OCI-LY3 (cell line): ENCODE measurements at regions not wholly inside any gene's neighbourhood (a gene's known extent, or its start where the extent isn't known, plus 50 kb on each side); places are given as distances from the start of the nearest gene placed in this dataset.

Source experiments
- H2AFZ ChIP-seq: fragments of 200-600, 300-600 bp; shearing (Covaris generic); 2 replicates; pipeline ENCODE4 v1.6.0; 2014; ENCODE audit warnings: antibody characterized with exemption, low read depth, low read length
- H3K27ac ChIP-seq: fragments of 200-600, 300-600 bp; sonication (generic); 2 replicates; pipeline ENCODE4 v1.5.1; 2014; ENCODE audit warnings: mild to moderate bottlenecking, low read length, moderate library complexity, mixed read lengths
- H3K27me3 ChIP-seq: fragments of 200-600, 300-600 bp; sonication (generic); 2 replicates; pipeline ENCODE4 v1.6.1; 2014; ENCODE audit warnings: low read depth, low read length, mixed read lengths
- H3K36me3 ChIP-seq: fragments of 200-600, 300-600 bp; sonication (generic); replicated peaks from 2 replicates; pipeline ENCODE3; 2014; ENCODE audit warnings: low read depth, low read length, mixed read lengths
- H3K4me1 ChIP-seq: fragments of 300-600, 200-600 bp; sonication (generic); 2 replicates; pipeline ENCODE4 v1.6.1; 2014; ENCODE audit warnings: low read length, mixed read lengths
- H3K4me2 ChIP-seq: fragments of 200-600, 300-600 bp; sonication (generic); 2 replicates; pipeline ENCODE4 v1.6.1; 2014; ENCODE audit warnings: low read length, mixed read lengths
- H3K4me3 ChIP-seq: fragments of 300-600, 200-600 bp; sonication (generic); 2 replicates; pipeline ENCODE4 v1.5.1; 2014; ENCODE audit warnings: antibody characterized with exemption, mild to moderate bottlenecking, low read length, moderate library complexity
- H3K79me2 ChIP-seq: fragments of 300-600, 200-600 bp; shearing (Covaris generic); 2 replicates; pipeline ENCODE4 v1.6.1; 2014; ENCODE audit warnings: mild to moderate bottlenecking, low read length, mixed read lengths
- H3K9ac ChIP-seq: fragments of 300-600, 200-600 bp; shearing (Covaris generic); 2 replicates; pipeline ENCODE4 v1.6.0; 2014; ENCODE audit warnings: mild to moderate bottlenecking, low read length, moderate library complexity
- H3K9me3 ChIP-seq: fragments of 200-600, 300-600 bp; shearing (Covaris generic); 2 replicates; pipeline ENCODE4 v1.6.1; 2014; ENCODE audit warnings: low read length, mixed read lengths; ENCODE audit not compliant: insufficient read depth
- H4K20me1 ChIP-seq: fragments of 200-600, 300-600 bp; sonication (generic); 2 replicates; pipeline ENCODE4 v1.6.1; 2016; ENCODE audit warnings: low read length, mixed read lengths; ENCODE audit not compliant: insufficient read depth
- EZH2phosphoT487 ChIP-seq: fragments of 200-600 bp; shearing (Covaris generic); IDR thresholded peaks from 2 replicates; pipeline ENCODE4 v1.6.1; 2018; ENCODE audit warnings: antibody characterized with exemption, mixed run types, low read depth
- TF ChIP-seq, protein P1 (sequence below): fragments of 200-600, 300-600 bp; sonication (generic); IDR thresholded peaks from 2 replicates; pipeline ENCODE4 v1.5.1; 2014; ENCODE audit warnings: antibody characterized with exemption, low read length, low read depth

DNA sequence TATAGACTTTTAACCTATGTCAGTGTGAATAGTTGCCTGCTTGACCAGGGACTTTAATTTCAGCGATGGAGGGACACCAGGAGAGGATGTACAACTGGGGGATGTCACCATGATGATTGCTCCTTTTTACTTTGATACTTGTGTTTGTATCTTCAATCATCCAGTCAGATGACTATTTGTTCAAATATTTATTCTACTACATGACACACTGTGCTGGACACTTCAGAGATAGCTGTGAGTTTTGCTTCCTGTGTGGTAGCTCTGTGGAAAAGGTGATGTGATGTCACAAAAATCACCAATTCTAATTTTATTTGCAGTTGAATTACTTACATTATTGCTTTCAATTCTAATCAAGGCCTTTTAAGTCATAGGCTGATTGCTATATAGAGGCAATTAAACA lies 62.7 kb upstream of the CREB5 start:
- TF ChIP-seq, protein P1, sequence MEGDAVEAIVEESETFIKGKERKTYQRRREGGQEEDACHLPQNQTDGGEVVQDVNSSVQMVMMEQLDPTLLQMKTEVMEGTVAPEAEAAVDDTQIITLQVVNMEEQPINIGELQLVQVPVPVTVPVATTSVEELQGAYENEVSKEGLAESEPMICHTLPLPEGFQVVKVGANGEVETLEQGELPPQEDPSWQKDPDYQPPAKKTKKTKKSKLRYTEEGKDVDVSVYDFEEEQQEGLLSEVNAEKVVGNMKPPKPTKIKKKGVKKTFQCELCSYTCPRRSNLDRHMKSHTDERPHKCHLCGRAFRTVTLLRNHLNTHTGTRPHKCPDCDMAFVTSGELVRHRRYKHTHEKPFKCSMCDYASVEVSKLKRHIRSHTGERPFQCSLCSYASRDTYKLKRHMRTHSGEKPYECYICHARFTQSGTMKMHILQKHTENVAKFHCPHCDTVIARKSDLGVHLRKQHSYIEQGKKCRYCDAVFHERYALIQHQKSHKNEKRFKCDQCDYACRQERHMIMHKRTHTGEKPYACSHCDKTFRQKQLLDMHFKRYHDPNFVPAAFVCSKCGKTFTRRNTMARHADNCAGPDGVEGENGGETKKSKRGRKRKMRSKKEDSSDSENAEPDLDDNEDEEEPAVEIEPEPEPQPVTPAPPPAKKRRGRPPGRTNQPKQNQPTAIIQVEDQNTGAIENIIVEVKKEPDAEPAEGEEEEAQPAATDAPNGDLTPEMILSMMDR: no peak
- no peak for TF ChIP-seq EZH2phosphoT487
- H3K27ac ChIP-seq: no peak overlapping the region

DNA sequence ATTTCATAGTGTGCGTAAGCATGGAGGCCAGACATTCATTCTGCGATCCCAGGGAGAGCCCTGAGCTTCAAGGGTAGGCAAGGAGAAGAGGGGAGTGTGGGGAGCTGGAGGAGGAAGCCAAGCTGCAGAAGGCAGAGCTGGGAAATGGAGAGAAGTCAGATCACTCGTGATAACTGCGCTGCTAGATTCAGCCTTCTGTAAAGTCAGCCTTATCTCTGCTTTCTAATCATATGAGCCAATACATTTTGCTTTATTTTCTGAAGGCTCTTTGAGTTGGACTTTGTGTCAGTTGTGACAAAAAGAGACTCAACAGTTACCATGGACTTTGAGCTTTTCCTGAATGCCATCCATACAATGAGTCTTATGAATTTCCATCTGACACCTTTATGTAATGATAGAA lies 61.7 kb upstream of the CREB5 start:
- Histone ChIP-seq H3K4me1 (no peaks in the 10 kb centered on the region), H3K4me3 (no peak overlapping the region), H3K4me2 (no peak overlapping the region), H3K9ac (no peak overlapping the region), H3K9me3 (no peaks in the 10 kb centered on the region), H4K20me1 (no peaks in the 10 kb centered on the region), H3K27me3 (0 out of 2 replicates have a peak, but pooled peaks cover 4% of the 10 kb centered on the region), H3K79me2 (no peaks in the 10 kb centered on the region), H3K27ac (no peak overlapping the region), H2AFZ (no peak overlapping the region), H3K36me3 (no peaks in the 10 kb centered on the region)
- TF ChIP-seq EZH2phosphoT487: no peak
- TF ChIP-seq, protein P1: no peak

More for the DNA sequence above, 62.7 kb upstream of the CREB5 start:
- Histone ChIP-seq H3K9me3 (no peaks in the 10 kb centered on the region), H3K4me1 (no peaks in the 10 kb centered on the region), H2AFZ (no peak overlapping the region), H3K4me3 (no peak overlapping the region), H3K4me2 (no peak overlapping the region), H4K20me1 (no peaks in the 10 kb centered on the region), H3K36me3 (no peaks in the 10 kb centered on the region), H3K79me2 (no peaks in the 10 kb centered on the region), H3K27me3 (0 out of 2 replicates have a peak, but pooled peaks cover 4% of the 10 kb centered on the region), H3K9ac (no peak overlapping the region)

DNA sequence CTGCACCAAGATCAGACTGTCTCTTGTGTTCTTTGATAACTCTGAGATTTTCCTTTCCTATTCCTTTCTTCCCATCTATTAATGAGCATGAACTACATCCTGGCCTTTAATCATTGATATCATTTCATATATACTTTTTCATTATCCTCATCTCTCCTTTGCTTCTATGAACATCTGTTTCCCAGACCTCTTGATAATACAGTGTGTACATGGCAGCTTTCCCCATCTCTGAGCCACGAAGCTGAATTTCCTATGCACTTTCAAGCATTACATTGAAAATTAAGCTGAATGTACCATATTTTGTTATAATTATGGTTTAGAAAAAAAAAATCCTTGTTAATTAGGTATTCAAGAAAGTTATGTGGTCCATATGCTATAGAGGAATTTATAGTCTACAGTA lies 60.9 kb upstream of the CREB5 start:
- H3K36me3 ChIP-seq: no peaks in the 10 kb centered on the region
- H3K9me3 ChIP-seq: no peaks in the 10 kb centered on the region
- H3K79me2 ChIP-seq: no peaks in the 10 kb centered on the region
- no peak overlapping the region for H3K9ac ChIP-seq
- no peaks in the 10 kb centered on the region for H3K4me1 ChIP-seq
- no peak overlapping the region for H3K4me2 ChIP-seq
- H3K4me3 ChIP-seq: no peak overlapping the region
- TF ChIP-seq EZH2phosphoT487: no peak
- TF ChIP-seq, protein P1: no peak
- 0 out of 2 replicates have a peak, but pooled peaks cover 4% of the 10 kb centered on the region for H3K27me3 ChIP-seq
- no peaks in the 10 kb centered on the region for H4K20me1 ChIP-seq
- no peak overlapping the region for H2AFZ ChIP-seq
- H3K27ac ChIP-seq: no peak overlapping the region

DNA sequence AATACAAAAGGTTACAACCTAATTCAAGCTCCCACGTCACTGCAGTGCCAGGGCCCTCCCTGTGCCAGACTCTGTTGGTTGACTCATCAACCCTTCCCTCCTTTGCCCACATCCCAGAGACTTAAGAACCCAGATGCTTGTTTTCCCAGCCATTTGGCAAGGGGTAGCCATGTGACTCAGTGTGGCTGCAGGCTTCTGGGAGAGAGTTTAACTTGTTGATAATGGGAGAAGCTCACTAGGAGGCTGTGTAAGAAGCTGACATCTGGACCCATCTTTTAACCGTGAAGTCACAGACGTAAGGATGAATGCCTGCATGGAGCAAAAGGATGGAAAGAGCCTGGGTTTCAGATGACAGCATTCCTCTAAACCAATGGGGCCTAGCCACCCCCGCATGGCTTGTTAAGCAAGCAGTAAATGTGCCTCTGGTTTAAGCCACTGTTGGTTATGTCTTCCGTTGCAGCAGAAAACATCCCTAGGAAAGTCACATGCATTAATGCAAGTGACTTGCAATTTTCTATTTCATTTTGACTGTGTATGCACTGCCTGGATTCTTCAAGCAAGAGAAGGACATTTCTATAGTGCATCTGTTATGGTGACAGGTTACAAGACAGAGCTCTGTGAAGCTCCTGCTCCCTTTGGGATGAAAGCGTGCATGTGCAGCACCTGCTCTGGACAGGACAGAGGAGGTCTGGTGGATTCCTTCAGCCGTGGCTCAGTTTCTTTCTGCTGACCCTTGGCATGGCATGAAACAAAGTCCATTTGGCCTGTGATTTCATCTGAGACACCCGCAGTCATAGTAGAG lies 57.5 kb upstream of the CREB5 start:
- TF ChIP-seq, protein P1: no peak
- TF ChIP-seq EZH2phosphoT487: no peak
- Histone ChIP-seq H2AFZ (no peak overlapping the region), H4K20me1 (no peaks in the 10 kb centered on the region), H3K36me3 (no peaks in the 10 kb centered on the region), H3K4me2 (no peak overlapping the region), H3K9me3 (no peaks in the 10 kb centered on the region), H3K4me3 (no peak overlapping the region), H3K4me1 (no peaks in the 10 kb centered on the region), H3K27me3 (peaks cover 4% of the 10 kb centered on the region; the same call in 1 of the 2 replicates), H3K27ac (no peak overlapping the region), H3K9ac (no peak overlapping the region), H3K79me2 (no peaks in the 10 kb centered on the region)
